Endodermal cell (in vitro differentiated cells): ENCODE measurements at regions not wholly inside any gene's neighbourhood (a gene's known extent, or its start where the extent isn't known, plus 50 kb on each side); places are given as distances from the start of the nearest gene placed in this dataset.

Experiments
- DNase-seq: peaks from one replicate; pipeline ENCODE4 v3.0.0-alpha.2; 2017
- H3K27ac ChIP-seq: 2 replicates; pipeline ENCODE4 v1.5.1; 2013; ENCODE audit warnings: mild to moderate bottlenecking, low read depth, low read length, moderate library complexity
- H3K27me3 ChIP-seq: 2 replicates; pipeline ENCODE4 v1.6.1; 2013; ENCODE audit warnings: mild to moderate bottlenecking, low read length, moderate library complexity; ENCODE audit not compliant: insufficient read depth, control insufficient read depth, poor library complexity, severe bottlenecking
- H3K36me3 ChIP-seq: 2 replicates; pipeline ENCODE4 v1.7.0; 2013; ENCODE audit warnings: mild to moderate bottlenecking, low read length, moderate library complexity; ENCODE audit not compliant: control insufficient read depth, insufficient read depth
- H3K4me1 ChIP-seq: one replicate; pipeline ENCODE4 v1.7.0; 2013; ENCODE audit warnings: low read length; ENCODE audit not compliant: control insufficient read depth, insufficient read depth
- H3K4me3 ChIP-seq: 2 replicates; pipeline ENCODE4 v1.5.1; 2013; ENCODE audit warnings: mild to moderate bottlenecking, low read length, moderate library complexity
- H3K9ac ChIP-seq: 2 replicates; pipeline ENCODE4 v1.6.1; 2013; ENCODE audit warnings: mild to moderate bottlenecking, low read length, moderate library complexity; ENCODE audit not compliant: poor library complexity, severe bottlenecking; ENCODE audit errors: extremely low read depth
- H3K9me3 ChIP-seq: 2 replicates; pipeline ENCODE4 v1.6.1; 2013; ENCODE audit warnings: mild to moderate bottlenecking, low read length, moderate library complexity; ENCODE audit not compliant: control insufficient read depth
- H3K27ac Mint-ChIP-seq: 2 replicates; pipeline ENCODE4 v1.8.0; 2020; ENCODE audit warnings: mixed read lengths
- H3K27me3 Mint-ChIP-seq: 2 replicates; pipeline ENCODE4 v1.8.0; 2021; ENCODE audit warnings: mild to moderate bottlenecking, mixed read lengths; ENCODE audit not compliant: insufficient read depth
- H3K36me3 Mint-ChIP-seq: 2 replicates; pipeline ENCODE4 v1.8.0; 2020; ENCODE audit warnings: low read depth, mixed read lengths
- H3K4me1 Mint-ChIP-seq: 2 replicates; pipeline ENCODE4 v1.8.0; 2020; ENCODE audit warnings: mixed read lengths
- H3K4me3 Mint-ChIP-seq: 2 replicates; pipeline ENCODE4 v1.8.0; 2020; ENCODE audit warnings: mild to moderate bottlenecking, moderate library complexity, mixed read lengths
- H3K9me3 Mint-ChIP-seq: 2 replicates; pipeline ENCODE4 v1.8.0; 2020; ENCODE audit warnings: mild to moderate bottlenecking, mixed read lengths
- WGBS, 2 experiments: methylation state at CpG; one replicate each; pipeline versions ENCODE4 v1.1.5 to v1.1.7; 2013; ENCODE audit warnings: missing lambda C conversion rate in 2 of 2, mixed read lengths in 1 of 2; ENCODE audit not compliant: insufficient coverage in 1 of 2, insufficient read length in 1 of 2; 5-methylcytosine and 5-hydroxymethylcytosine counted together
- TF ChIP-seq, protein P1 (sequence below): fragments of 200-600 bp; sonication (generic); conservative IDR thresholded peaks from 2 replicates; pipeline ENCODE4 v1.5.0; 2021; ENCODE audit warnings: antibody characterized with exemption, mild to moderate bottlenecking

DNA sequence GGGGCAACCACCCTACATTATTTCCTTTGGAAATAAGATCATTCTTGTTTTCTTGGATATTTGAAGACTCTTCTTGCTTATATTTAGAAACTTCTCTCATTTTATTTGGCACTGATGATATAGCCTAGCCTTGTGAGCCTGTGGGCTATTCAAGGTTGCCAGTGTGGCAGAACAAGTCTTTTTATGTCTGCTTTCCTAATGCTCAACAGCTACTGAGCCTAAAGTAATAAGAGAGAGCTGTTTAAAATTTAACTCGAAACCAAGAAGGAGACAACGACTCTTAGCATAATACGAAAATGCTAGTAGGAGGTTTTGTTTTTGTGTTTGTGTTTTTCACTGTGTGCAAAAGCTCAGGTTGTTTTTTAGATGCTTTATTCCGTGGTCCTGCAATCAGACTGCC, 104.0 kb upstream of the CPM start:
- DNase-seq: no peak
- H3K36me3 Mint-ChIP-seq: no peaks in the 10 kb centered on the region
- no peaks in the 10 kb centered on the region for H3K9me3 Mint-ChIP-seq
- no peaks in the 10 kb centered on the region for H3K4me1 ChIP-seq
- TF ChIP-seq, protein P1, sequence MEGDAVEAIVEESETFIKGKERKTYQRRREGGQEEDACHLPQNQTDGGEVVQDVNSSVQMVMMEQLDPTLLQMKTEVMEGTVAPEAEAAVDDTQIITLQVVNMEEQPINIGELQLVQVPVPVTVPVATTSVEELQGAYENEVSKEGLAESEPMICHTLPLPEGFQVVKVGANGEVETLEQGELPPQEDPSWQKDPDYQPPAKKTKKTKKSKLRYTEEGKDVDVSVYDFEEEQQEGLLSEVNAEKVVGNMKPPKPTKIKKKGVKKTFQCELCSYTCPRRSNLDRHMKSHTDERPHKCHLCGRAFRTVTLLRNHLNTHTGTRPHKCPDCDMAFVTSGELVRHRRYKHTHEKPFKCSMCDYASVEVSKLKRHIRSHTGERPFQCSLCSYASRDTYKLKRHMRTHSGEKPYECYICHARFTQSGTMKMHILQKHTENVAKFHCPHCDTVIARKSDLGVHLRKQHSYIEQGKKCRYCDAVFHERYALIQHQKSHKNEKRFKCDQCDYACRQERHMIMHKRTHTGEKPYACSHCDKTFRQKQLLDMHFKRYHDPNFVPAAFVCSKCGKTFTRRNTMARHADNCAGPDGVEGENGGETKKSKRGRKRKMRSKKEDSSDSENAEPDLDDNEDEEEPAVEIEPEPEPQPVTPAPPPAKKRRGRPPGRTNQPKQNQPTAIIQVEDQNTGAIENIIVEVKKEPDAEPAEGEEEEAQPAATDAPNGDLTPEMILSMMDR: no peak
- H3K27me3 Mint-ChIP-seq: no peaks in the 10 kb centered on the region
- H3K9ac ChIP-seq: no peak overlapping the region
- no peak overlapping the region for H3K27ac Mint-ChIP-seq
- no peak overlapping the region for H3K27ac ChIP-seq
- no peak overlapping the region for H3K4me3 Mint-ChIP-seq
- no peaks in the 10 kb centered on the region for H3K36me3 ChIP-seq
- WGBS, 2 experiments: 92 to 93% methylated on average over 3 to 4 of the region's 4 CpGs
- no peaks in the 10 kb centered on the region for H3K9me3 ChIP-seq
- H3K4me3 ChIP-seq: no peak overlapping the region
- no peaks in the 10 kb centered on the region for H3K4me1 Mint-ChIP-seq
- no peaks in the 10 kb centered on the region for H3K27me3 ChIP-seq

DNA sequence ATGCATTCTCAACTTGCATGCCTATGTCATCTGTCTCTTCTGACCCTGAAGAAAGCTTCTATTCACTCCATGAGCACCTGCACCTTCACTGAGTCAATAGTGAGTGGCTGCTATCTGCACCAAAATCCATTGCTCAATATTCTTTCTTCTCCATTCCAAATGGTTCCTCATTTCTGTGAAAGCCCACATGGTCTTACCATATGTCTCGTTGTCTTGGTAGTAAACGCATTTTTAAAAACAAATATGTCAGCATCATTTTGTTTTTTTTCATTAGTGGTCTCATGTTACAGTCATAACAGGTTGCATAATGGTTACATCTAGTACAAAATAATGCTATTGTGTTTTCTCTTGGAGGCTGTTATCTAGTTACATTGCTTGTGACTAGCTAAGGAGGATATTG, 106.9 kb upstream of the CPM start:
- no peaks in the 10 kb centered on the region for H3K36me3 ChIP-seq
- no peak overlapping the region for H3K4me3 Mint-ChIP-seq
- H3K4me1 ChIP-seq: no peaks in the 10 kb centered on the region
- TF ChIP-seq, protein P1: no peak
- no peak overlapping the region for H3K4me3 ChIP-seq
- H3K27me3 Mint-ChIP-seq: no peaks in the 10 kb centered on the region
- no peaks in the 10 kb centered on the region for H3K9me3 Mint-ChIP-seq
- WGBS, 2 experiments: 94% methylated on average over 2 of the region's 2 CpGs; no CpG with 5 or more reads in 1 of the 2 experiments
- H3K9ac ChIP-seq: no peak overlapping the region
- no peak for DNase-seq
- peaks cover 9% of the 10 kb centered on the region for H3K4me1 Mint-ChIP-seq
- H3K27ac Mint-ChIP-seq: no peak overlapping the region
- H3K27ac ChIP-seq: no peak overlapping the region
- no peaks in the 10 kb centered on the region for H3K27me3 ChIP-seq
- no peaks in the 10 kb centered on the region for H3K9me3 ChIP-seq
- H3K36me3 Mint-ChIP-seq: no peaks in the 10 kb centered on the region

DNA sequence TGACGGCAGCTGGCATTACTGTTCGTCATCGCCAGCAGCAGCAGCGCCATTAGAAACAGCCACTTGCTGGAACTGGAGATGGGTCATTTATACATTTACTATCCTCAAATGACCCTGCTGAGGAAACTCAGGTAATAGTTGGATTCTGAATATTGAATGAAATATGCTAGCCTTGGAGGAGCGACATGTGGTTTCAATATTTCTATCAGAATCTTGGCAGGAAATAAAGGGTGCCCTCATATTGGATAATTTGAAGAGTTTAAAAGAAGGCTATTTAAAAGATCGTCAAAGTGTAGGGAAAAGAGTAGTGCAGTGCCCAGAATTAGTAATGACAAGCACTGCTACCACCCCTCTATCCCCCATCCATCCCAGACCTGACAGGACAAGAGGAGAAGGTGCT, 109.6 kb upstream of the CPM start:
- H3K4me3 Mint-ChIP-seq: no peak overlapping the region
- peaks cover 15% of the 10 kb centered on the region for H3K4me1 Mint-ChIP-seq
- 92 to 100% methylated on average over 1 to 6 of the region's 6 CpGs for WGBS, 2 experiments

More for the DNA sequence above, 109.6 kb upstream of the CPM start:
- TF ChIP-seq, protein P1: no peak
- Histone ChIP-seq H3K9me3 (no peaks in the 10 kb centered on the region), H3K27me3 (no peaks in the 10 kb centered on the region), H3K36me3 (no peaks in the 10 kb centered on the region), H3K27ac (no peak overlapping the region), H3K4me1 (no peaks in the 10 kb centered on the region), H3K9ac (no peak overlapping the region), H3K4me3 (no peak overlapping the region)
- no peak overlapping the region for H3K27ac Mint-ChIP-seq
- no peaks in the 10 kb centered on the region for H3K36me3 Mint-ChIP-seq
- no peaks in the 10 kb centered on the region for H3K27me3 Mint-ChIP-seq
- DNase-seq: no peak
- H3K9me3 Mint-ChIP-seq: no peaks in the 10 kb centered on the region
